GM04504 (cell line): ENCODE measurements at regions not wholly inside any gene's neighbourhood (a gene's known extent, or its start where the extent isn't known, plus 50 kb on each side); places are given as distances from the start of the nearest gene placed in this dataset.

Experiments
- DNase-seq: peaks from one replicate; pipeline ENCODE4 v3.0.0-alpha.2; 2012; ENCODE audit warnings: low read depth

GRCh38 chr11:45062974-45063635 is 83.3 kb upstream of the PRDM11 start:
- no peak for DNase-seq

- no peak for DNase-seq
Measured at GRCh38 chr11:45063669-45064068, 82.8 kb upstream of the PRDM11 start.

GRCh38 chr11:45067966-45068365 is 78.5 kb upstream of the PRDM11 start:
- DNase-seq = no peak

- DNase-seq = no peak
Measured at GRCh38 chr11:45071232-45071631, 75.2 kb upstream of the PRDM11 start.

GRCh38 chr11:45073685-45074141 is 72.7 kb upstream of the PRDM11 start:
- no peak for DNase-seq

- no peak for DNase-seq
Measured at GRCh38 chr11:45075519-45075918, 70.9 kb upstream of the PRDM11 start.

- no peak for DNase-seq
Measured at GRCh38 chr11:45075952-45076351, 70.5 kb upstream of the PRDM11 start.

GRCh38 chr11:45076761-45077160 is 69.7 kb upstream of the PRDM11 start:
- no peak for DNase-seq

- DNase-seq = peak; percentile 43
Measured at GRCh38 chr11:45078236-45079074, 68.0 kb upstream of the PRDM11 start.

- DNase-seq = no peak
Measured at GRCh38 chr11:45079075-45079444, 67.4 kb upstream of the PRDM11 start.

GRCh38 chr11:45079567-45079942 is 66.9 kb upstream of the PRDM11 start:
- DNase-seq = no peak

- no peak for DNase-seq
Measured at GRCh38 chr11:45079943-45080719, 66.3 kb upstream of the PRDM11 start.

- DNase-seq = no peak
Measured at GRCh38 chr11:45082744-45083543, 63.5 kb upstream of the PRDM11 start.

GRCh38 chr11:45083544-45084087 is 62.8 kb upstream of the PRDM11 start:
- no peak for DNase-seq

- no peak for DNase-seq
Measured at GRCh38 chr11:45085646-45086501, 60.6 kb upstream of the PRDM11 start.

- no peak for DNase-seq
Measured at GRCh38 chr11:45086526-45086925, 59.9 kb upstream of the PRDM11 start.

GRCh38 chr11:45087086-45087899 is 59.1 kb upstream of the PRDM11 start:
- DNase-seq = no peak

GRCh38 chr11:45087900-45088160 is 58.6 kb upstream of the PRDM11 start:
- no peak for DNase-seq

- DNase-seq = peak; percentile 98
Measured at GRCh38 chr11:45089251-45089650, 57.2 kb upstream of the PRDM11 start.
